ENCODE measurements at regions not wholly inside any gene's neighbourhood (a gene's known extent, or its start where the extent isn't known, plus 50 kb on each side); places are given as distances from the start of the nearest gene placed in this dataset.
A peak's percentile ranks its signal among the peaks of the same experiment; 100 is the strongest.

DNA sequence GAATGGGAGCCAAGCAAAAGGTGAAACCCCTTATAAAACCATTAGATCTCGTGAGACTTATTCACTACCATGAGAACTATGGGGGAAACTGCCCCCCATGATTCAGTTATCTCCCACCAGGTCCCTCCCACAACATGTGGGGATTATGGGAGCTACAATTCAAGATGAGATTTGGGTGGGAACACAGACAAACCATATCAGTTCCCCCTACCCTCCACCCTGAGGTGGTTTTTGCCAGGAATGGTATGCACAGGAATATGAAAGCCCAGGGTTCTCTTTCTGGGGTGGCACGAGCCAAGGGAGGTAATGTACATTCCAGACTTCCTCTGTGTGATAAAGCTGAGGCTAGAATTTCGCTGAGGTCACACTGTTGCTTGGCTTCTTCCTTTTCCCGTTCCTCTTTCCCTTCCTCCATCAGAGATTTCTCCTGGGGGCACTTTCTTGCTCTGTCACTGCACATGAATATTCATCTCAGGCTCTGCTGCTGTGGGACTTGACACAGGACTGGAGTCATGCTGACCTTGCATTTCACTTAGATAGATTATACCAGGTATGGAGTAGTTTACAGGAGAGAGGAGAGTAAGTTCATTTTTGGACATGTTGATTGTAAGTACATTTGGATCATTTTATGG is 347.0 kb upstream of the MTPN start:
- no peaks in the 10 kb centered on the region for H3K9me2 ChIP-seq (ENCODE audit: insufficient read depth)
- no peak overlapping the region for H3K9ac ChIP-seq
- WGBS, 2 experiments (ENCODE audit: low coverage in 1 of 2, low lambda C conversion rate in 2 of 2, missing lambda C conversion rate in 2 of 2), result 4 to 5% methylated on average over 4 of the region's 4 CpGs
- in situ Hi-C loops (cut with MboI), result no loop called here
- H2AFZ ChIP-seq, result no peak overlapping the region
- DNase-seq, result no peak
- H3K4me1 ChIP-seq (ENCODE audit: insufficient read depth), result no peaks in the 10 kb centered on the region
- no peaks in the 10 kb centered on the region for H3K79me2 ChIP-seq (ENCODE audit: insufficient read depth)
- H3K27me3 ChIP-seq (replicated peaks; ENCODE audit: insufficient read depth), result no peaks in the 10 kb centered on the region
- TF ChIP-seq EZH2phosphoT487 (IDR thresholded peaks at IDR 0.05; ENCODE audit: insufficient read depth, low read depth), result no peak
- TF ChIP-seq EZH2 (IDR thresholded peaks at IDR 0.05; ENCODE audit: insufficient read depth, poor library complexity, severe bottlenecking), result no peak
- no peak overlapping the region for H3K27ac ChIP-seq
- H4K20me1 ChIP-seq (ENCODE audit: insufficient read depth), result no peaks in the 10 kb centered on the region
- H3K9me3 ChIP-seq (ENCODE audit: low read depth), result no peaks in the 10 kb centered on the region
- H3K4me2 ChIP-seq (ENCODE audit: unreplicated experiment), result no peak overlapping the region
- H3F3A ChIP-seq (ENCODE audit: insufficient read depth), result no peaks in the 10 kb centered on the region
- H3K36me3 ChIP-seq (ENCODE audit: low read depth), result no peaks in the 10 kb centered on the region
- no peak overlapping the region for H3K4me3 ChIP-seq

DNA sequence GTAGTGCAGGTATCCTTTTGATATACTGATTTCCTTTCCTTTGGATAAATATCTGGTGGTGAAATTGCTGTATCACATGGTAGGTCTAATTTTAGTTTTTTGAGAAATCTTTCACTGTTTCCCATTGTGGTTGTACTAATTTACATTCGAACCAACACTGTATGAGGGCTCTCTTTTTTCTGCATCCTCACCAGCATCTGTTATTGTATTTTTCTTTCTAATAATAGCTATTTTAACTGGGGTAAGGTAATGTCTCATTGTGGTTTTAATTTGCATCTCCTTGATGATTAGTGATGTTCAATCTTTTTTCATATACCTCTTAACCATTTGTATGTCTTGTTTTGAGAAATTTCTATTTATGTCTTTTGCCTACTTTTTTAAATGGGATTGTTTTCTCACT is 335.4 kb upstream of the MTPN start:
- Histone ChIP-seq H3F3A (ENCODE audit: insufficient read depth) (no peaks in the 10 kb centered on the region), H3K9ac (no peak overlapping the region), H3K9me2 (ENCODE audit: insufficient read depth) (no peaks in the 10 kb centered on the region), H3K4me3 (no peak overlapping the region), H3K9me3 (ENCODE audit: low read depth) (peaks cover 3% of the 10 kb centered on the region), H4K20me1 (ENCODE audit: insufficient read depth) (no peaks in the 10 kb centered on the region), H3K79me2 (ENCODE audit: insufficient read depth) (no peaks in the 10 kb centered on the region), H3K4me1 (ENCODE audit: insufficient read depth) (no peaks in the 10 kb centered on the region), H3K27ac (no peak overlapping the region), H3K27me3 (replicated peaks; ENCODE audit: insufficient read depth) (no peaks in the 10 kb centered on the region), H3K4me2 (ENCODE audit: unreplicated experiment) (no peak overlapping the region), H3K36me3 (ENCODE audit: low read depth) (no peaks in the 10 kb centered on the region), H2AFZ (no peak overlapping the region)
- DNase-seq, result no peak
- no peak for TF ChIP-seq EZH2phosphoT487 (IDR thresholded peaks at IDR 0.05; ENCODE audit: insufficient read depth, low read depth)
- no peak for TF ChIP-seq EZH2 (IDR thresholded peaks at IDR 0.05; ENCODE audit: insufficient read depth, poor library complexity, severe bottlenecking)
- 8% methylated on average over 1 of the region's 1 CpG for WGBS, 2 experiments (ENCODE audit: low coverage in 1 of 2, low lambda C conversion rate in 2 of 2, missing lambda C conversion rate in 2 of 2)
- in situ Hi-C loops (cut with MboI), result no loop called here

DNA sequence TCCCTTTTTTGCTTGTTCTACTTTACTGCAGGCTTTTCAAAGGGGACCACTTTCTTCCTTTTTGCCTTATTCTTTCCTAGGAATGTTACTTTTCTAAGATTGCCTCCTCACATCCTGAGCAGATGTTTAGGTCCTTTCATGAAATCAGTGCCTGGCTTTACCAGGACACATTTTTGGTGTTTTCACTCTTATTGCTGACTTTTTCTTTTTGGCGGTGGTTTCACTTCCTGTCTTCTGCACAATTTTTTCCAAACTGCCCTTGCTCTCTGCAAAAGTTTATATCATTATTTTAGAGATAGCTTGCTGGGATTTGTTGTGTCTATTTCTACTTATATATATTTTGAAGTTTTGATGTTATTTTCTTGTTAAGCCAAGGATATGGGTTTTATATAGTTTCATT is 332.2 kb upstream of the MTPN start:
- 5 to 6% methylated on average over 1 of the region's 1 CpG for WGBS, 2 experiments (ENCODE audit: low coverage in 1 of 2, low lambda C conversion rate in 2 of 2, missing lambda C conversion rate in 2 of 2)
- in situ Hi-C loops (cut with MboI), result no loop called here
- no peaks in the 10 kb centered on the region for H3K9me2 ChIP-seq (ENCODE audit: insufficient read depth)
- H4K20me1 ChIP-seq (ENCODE audit: insufficient read depth), result no peaks in the 10 kb centered on the region
- H3F3A ChIP-seq (ENCODE audit: insufficient read depth), result no peaks in the 10 kb centered on the region
- no peak for DNase-seq
- H3K9me3 ChIP-seq (ENCODE audit: low read depth), result no peaks in the 10 kb centered on the region
- H3K27ac ChIP-seq, result no peak overlapping the region
- H3K4me3 ChIP-seq, result no peak overlapping the region
- H2AFZ ChIP-seq, result no peak overlapping the region
- H3K36me3 ChIP-seq (ENCODE audit: low read depth), result no peaks in the 10 kb centered on the region
- H3K79me2 ChIP-seq (ENCODE audit: insufficient read depth), result no peaks in the 10 kb centered on the region
- no peaks in the 10 kb centered on the region for H3K27me3 ChIP-seq (replicated peaks; ENCODE audit: insufficient read depth)
- H3K4me2 ChIP-seq (ENCODE audit: unreplicated experiment), result no peak overlapping the region
- H3K9ac ChIP-seq, result no peak overlapping the region
- H3K4me1 ChIP-seq (ENCODE audit: insufficient read depth), result no peaks in the 10 kb centered on the region
- TF ChIP-seq EZH2 (IDR thresholded peaks at IDR 0.05; ENCODE audit: insufficient read depth, poor library complexity, severe bottlenecking), result no peak
- no peak for TF ChIP-seq EZH2phosphoT487 (IDR thresholded peaks at IDR 0.05; ENCODE audit: insufficient read depth, low read depth)

DNA sequence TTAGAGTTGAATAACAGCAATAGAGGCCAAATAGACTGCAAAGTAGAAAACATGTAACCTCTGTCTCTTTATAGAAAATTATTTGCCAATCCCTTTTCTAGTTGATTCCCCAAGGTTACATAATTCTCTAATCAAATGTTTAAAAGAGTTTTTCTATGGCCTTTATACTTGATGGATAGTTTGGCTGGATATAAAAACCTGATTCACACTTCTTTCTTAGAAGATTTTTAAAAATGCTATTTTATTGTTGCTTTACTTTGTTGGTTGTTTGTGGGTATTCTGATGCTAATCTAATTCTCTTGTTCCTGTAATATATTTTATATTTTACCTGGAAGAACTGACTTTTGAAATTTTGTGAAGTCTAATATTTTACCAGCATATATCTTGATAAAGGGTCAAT is 331.1 kb upstream of the MTPN start:
- no peak overlapping the region for H2AFZ ChIP-seq
- H3K27me3 ChIP-seq (replicated peaks; ENCODE audit: insufficient read depth), result no peaks in the 10 kb centered on the region
- no peaks in the 10 kb centered on the region for H3K9me2 ChIP-seq (ENCODE audit: insufficient read depth)
- no peaks in the 10 kb centered on the region for H3K79me2 ChIP-seq (ENCODE audit: insufficient read depth)
- no peak overlapping the region for H3K4me2 ChIP-seq (ENCODE audit: unreplicated experiment)
- H4K20me1 ChIP-seq (ENCODE audit: insufficient read depth), result no peaks in the 10 kb centered on the region
- no peak for DNase-seq
- H3F3A ChIP-seq (ENCODE audit: insufficient read depth), result no peaks in the 10 kb centered on the region
- no peak overlapping the region for H3K27ac ChIP-seq
- H3K4me3 ChIP-seq, result no peak overlapping the region
- no peaks in the 10 kb centered on the region for H3K4me1 ChIP-seq (ENCODE audit: insufficient read depth)
- H3K9me3 ChIP-seq (ENCODE audit: low read depth), result no peaks in the 10 kb centered on the region
- TF ChIP-seq EZH2 (IDR thresholded peaks at IDR 0.05; ENCODE audit: insufficient read depth, poor library complexity, severe bottlenecking) (no peak), EZH2phosphoT487 (IDR thresholded peaks at IDR 0.05; ENCODE audit: insufficient read depth, low read depth) (no peak)
- in situ Hi-C loops (cut with MboI), result no loop called here
- H3K9ac ChIP-seq, result no peak overlapping the region
- no peaks in the 10 kb centered on the region for H3K36me3 ChIP-seq (ENCODE audit: low read depth)

DNA sequence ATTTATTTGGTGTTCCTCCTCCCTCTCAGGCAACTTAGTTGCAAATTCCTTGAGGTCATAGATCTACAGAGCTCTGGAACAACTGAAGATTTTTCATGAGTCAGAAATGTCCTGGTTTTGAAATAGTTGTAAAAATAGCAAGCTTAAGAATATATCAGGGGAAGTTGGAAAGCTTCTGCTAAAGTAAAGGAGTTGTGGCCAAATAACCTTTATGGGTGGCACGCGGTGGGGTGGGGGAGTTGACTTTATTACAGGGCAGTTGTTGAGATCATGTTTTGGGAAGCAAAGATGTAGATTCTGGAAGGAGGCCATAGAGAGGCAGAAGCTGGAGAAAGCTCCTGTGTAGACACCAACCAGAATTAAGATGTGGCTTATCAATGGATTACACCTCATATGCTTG is 326.0 kb upstream of the MTPN start:
- Histone ChIP-seq H3K36me3 (ENCODE audit: low read depth) (no peaks in the 10 kb centered on the region), H3K79me2 (ENCODE audit: insufficient read depth) (no peaks in the 10 kb centered on the region), H3K4me3 (no peak overlapping the region), H3K4me1 (ENCODE audit: insufficient read depth) (no peaks in the 10 kb centered on the region), H3K9me2 (ENCODE audit: insufficient read depth) (no peaks in the 10 kb centered on the region), H3K9me3 (ENCODE audit: low read depth) (no peaks in the 10 kb centered on the region), H3K4me2 (ENCODE audit: unreplicated experiment) (no peak overlapping the region), H3F3A (ENCODE audit: insufficient read depth) (no peaks in the 10 kb centered on the region), H3K27me3 (replicated peaks; ENCODE audit: insufficient read depth) (no peaks in the 10 kb centered on the region), H3K9ac (no peak overlapping the region), H2AFZ (no peak overlapping the region), H4K20me1 (ENCODE audit: insufficient read depth) (no peaks in the 10 kb centered on the region), H3K27ac (no peak overlapping the region)
- in situ Hi-C loops (cut with MboI), result no loop called here
- DNase-seq, result peak; percentile 7
- TF ChIP-seq EZH2phosphoT487 (IDR thresholded peaks at IDR 0.05; ENCODE audit: insufficient read depth, low read depth) (no peak), EZH2 (IDR thresholded peaks at IDR 0.05; ENCODE audit: insufficient read depth, poor library complexity, severe bottlenecking) (no peak)
- WGBS, 2 experiments (ENCODE audit: low coverage in 1 of 2, low lambda C conversion rate in 2 of 2, missing lambda C conversion rate in 2 of 2), result 73 to 74% methylated on average over 2 of the region's 2 CpGs

Measured in GM23248 (cell line).